WTC11 (cell line): ENCODE measurements at regions not wholly inside any gene's neighbourhood (a gene's known extent, or its start where the extent isn't known, plus 50 kb on each side); places are given as distances from the start of the nearest gene placed in this dataset.

ENCODE experiments used
- CREM ChIP-seq: sonication (generic); formaldehyde crosslinking; IDR thresholded peaks from 2 replicates; pipeline ENCODE4 v1.8.1; 2022; ENCODE audit warnings: mild to moderate bottlenecking, missing genetic modification reagents, moderate library complexity
- ELF4 ChIP-seq: sonication (generic); formaldehyde crosslinking; IDR thresholded peaks from 2 replicates; pipeline ENCODE4 v1.8.1; 2022; ENCODE audit warnings: low read depth, mild to moderate bottlenecking, moderate library complexity, missing genetic modification reagents
- ESRRA ChIP-seq: sonication (generic); formaldehyde crosslinking; IDR thresholded peaks from 2 replicates; pipeline ENCODE4 v1.8.1; 2022; ENCODE audit warnings: mild to moderate bottlenecking, missing genetic modification reagents, borderline replicate concordance
- FOXK1 ChIP-seq: sonication (generic); formaldehyde crosslinking; IDR thresholded peaks from 2 replicates; pipeline ENCODE4 v1.8.0; 2022; ENCODE audit warnings: mild to moderate bottlenecking, moderate library complexity, missing genetic modification reagents
- IRF2 ChIP-seq: sonication (generic); formaldehyde crosslinking; IDR thresholded peaks from 2 replicates; pipeline ENCODE4 v1.8.0; 2022; ENCODE audit warnings: low read depth, missing genetic modification reagents, borderline replicate concordance
- TCF7 ChIP-seq: sonication (generic); formaldehyde crosslinking; IDR thresholded peaks from 2 replicates; pipeline ENCODE4 v1.8.0; 2022; ENCODE audit warnings: mild to moderate bottlenecking, low read depth, missing genetic modification reagents, moderate library complexity
- ZNF671 ChIP-seq: fragments of 250-450 bp; sonication (Bioruptor Pico); IDR thresholded peaks from 2 replicates; pipeline ENCODE4 v1.8.0; 2021; ENCODE audit warnings: mild to moderate bottlenecking
- TF ChIP-seq, protein P1 (sequence below): fragments of 200-600 bp; IDR thresholded peaks from 2 replicates; pipeline ENCODE4 v1.8.0; 2022; ENCODE audit warnings: antibody characterized with exemption
- TF ChIP-seq, protein P2 (sequence below): sonication (generic); formaldehyde crosslinking; IDR thresholded peaks from 2 replicates; pipeline ENCODE4 v1.8.1; 2022; ENCODE audit warnings: missing genetic modification reagents, borderline replicate concordance
- TF ChIP-seq, protein P3 (sequence below): sonication (generic); formaldehyde crosslinking; conservative IDR thresholded peaks from 2 replicates; pipeline ENCODE4 v1.8.1; 2022; ENCODE audit warnings: mild to moderate bottlenecking, missing genetic modification reagents
- TF ChIP-seq, protein P4 (sequence below): sonication (generic); formaldehyde crosslinking; IDR thresholded peaks from 2 replicates; pipeline ENCODE4 v1.8.0; 2022; ENCODE audit warnings: missing genetic modification reagents
- TF ChIP-seq, protein P5 (sequence below): fragments of 250-450 bp; sonication (Bioruptor Pico); IDR thresholded peaks from 2 replicates; pipeline ENCODE4 v1.8.0; 2021; ENCODE audit warnings: mild to moderate bottlenecking
- TF ChIP-seq, protein P6 (sequence below): sonication (generic); formaldehyde crosslinking; IDR thresholded peaks from 2 replicates; pipeline ENCODE4 v1.8.0; 2022; ENCODE audit warnings: mild to moderate bottlenecking, missing genetic modification reagents

DNA sequence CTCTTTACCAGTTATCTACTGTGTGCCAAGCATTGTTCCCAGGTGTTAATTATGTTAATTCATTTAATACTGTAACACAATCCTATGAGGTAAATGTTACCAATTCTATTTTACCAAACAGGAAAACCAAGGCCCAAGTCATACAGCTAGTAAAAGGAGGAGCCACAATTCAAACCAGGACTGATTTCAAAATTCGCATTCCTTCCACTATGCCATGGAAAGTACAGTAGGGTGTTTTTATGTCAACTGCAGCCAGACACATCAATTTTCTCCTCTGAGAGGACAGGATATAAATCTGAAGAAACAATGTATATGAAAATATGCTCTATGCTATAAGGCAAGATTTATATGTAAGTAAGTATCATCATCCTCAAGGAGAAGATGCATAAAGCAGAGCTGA is 104.3 kb downstream of the RPL27A start:
- TF ChIP-seq TCF7 (CRISPR knock-in tag), result no peak
- TF ChIP-seq, protein P1, sequence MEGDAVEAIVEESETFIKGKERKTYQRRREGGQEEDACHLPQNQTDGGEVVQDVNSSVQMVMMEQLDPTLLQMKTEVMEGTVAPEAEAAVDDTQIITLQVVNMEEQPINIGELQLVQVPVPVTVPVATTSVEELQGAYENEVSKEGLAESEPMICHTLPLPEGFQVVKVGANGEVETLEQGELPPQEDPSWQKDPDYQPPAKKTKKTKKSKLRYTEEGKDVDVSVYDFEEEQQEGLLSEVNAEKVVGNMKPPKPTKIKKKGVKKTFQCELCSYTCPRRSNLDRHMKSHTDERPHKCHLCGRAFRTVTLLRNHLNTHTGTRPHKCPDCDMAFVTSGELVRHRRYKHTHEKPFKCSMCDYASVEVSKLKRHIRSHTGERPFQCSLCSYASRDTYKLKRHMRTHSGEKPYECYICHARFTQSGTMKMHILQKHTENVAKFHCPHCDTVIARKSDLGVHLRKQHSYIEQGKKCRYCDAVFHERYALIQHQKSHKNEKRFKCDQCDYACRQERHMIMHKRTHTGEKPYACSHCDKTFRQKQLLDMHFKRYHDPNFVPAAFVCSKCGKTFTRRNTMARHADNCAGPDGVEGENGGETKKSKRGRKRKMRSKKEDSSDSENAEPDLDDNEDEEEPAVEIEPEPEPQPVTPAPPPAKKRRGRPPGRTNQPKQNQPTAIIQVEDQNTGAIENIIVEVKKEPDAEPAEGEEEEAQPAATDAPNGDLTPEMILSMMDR, result no peak
- no peak for TF ChIP-seq FOXK1 (CRISPR knock-in tag)
- no peak for TF ChIP-seq ESRRA (CRISPR knock-in tag)
- TF ChIP-seq, protein P2, sequence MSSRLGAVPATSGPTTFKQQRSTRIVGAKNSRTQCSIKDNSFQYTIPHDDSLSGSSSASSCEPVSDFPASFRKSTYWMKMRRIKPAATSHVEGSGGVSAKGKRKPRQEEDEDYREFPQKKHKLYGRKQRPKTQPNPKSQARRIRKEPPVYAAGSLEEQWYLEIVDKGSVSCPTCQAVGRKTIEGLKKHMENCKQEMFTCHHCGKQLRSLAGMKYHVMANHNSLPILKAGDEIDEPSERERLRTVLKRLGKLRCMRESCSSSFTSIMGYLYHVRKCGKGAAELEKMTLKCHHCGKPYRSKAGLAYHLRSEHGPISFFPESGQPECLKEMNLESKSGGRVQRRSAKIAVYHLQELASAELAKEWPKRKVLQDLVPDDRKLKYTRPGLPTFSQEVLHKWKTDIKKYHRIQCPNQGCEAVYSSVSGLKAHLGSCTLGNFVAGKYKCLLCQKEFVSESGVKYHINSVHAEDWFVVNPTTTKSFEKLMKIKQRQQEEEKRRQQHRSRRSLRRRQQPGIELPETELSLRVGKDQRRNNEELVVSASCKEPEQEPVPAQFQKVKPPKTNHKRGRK (CRISPR knock-in tag), result no peak
- TF ChIP-seq, protein P3, sequence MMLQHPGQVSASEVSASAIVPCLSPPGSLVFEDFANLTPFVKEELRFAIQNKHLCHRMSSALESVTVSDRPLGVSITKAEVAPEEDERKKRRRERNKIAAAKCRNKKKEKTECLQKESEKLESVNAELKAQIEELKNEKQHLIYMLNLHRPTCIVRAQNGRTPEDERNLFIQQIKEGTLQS (CRISPR knock-in tag), result no peak
- TF ChIP-seq ELF4, result no peak
- TF ChIP-seq, protein P4, sequence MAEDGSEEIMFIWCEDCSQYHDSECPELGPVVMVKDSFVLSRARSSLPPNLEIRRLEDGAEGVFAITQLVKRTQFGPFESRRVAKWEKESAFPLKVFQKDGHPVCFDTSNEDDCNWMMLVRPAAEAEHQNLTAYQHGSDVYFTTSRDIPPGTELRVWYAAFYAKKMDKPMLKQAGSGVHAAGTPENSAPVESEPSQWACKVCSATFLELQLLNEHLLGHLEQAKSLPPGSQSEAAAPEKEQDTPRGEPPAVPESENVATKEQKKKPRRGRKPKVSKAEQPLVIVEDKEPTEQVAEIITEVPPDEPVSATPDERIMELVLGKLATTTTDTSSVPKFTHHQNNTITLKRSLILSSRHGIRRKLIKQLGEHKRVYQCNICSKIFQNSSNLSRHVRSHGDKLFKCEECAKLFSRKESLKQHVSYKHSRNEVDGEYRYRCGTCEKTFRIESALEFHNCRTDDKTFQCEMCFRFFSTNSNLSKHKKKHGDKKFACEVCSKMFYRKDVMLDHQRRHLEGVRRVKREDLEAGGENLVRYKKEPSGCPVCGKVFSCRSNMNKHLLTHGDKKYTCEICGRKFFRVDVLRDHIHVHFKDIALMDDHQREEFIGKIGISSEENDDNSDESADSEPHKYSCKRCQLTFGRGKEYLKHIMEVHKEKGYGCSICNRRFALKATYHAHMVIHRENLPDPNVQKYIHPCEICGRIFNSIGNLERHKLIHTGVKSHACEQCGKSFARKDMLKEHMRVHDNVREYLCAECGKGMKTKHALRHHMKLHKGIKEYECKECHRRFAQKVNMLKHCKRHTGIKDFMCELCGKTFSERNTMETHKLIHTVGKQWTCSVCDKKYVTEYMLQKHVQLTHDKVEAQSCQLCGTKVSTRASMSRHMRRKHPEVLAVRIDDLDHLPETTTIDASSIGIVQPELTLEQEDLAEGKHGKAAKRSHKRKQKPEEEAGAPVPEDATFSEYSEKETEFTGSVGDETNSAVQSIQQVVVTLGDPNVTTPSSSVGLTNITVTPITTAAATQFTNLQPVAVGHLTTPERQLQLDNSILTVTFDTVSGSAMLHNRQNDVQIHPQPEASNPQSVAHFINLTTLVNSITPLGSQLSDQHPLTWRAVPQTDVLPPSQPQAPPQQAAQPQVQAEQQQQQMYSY (CRISPR knock-in tag), result no peak
- TF ChIP-seq, protein P5, sequence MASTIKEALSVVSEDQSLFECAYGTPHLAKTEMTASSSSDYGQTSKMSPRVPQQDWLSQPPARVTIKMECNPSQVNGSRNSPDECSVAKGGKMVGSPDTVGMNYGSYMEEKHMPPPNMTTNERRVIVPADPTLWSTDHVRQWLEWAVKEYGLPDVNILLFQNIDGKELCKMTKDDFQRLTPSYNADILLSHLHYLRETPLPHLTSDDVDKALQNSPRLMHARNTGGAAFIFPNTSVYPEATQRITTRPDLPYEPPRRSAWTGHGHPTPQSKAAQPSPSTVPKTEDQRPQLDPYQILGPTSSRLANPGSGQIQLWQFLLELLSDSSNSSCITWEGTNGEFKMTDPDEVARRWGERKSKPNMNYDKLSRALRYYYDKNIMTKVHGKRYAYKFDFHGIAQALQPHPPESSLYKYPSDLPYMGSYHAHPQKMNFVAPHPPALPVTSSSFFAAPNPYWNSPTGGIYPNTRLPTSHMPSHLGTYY (CRISPR knock-in tag), result no peak
- TF ChIP-seq ZNF671, result no peak
- TF ChIP-seq, protein P6, sequence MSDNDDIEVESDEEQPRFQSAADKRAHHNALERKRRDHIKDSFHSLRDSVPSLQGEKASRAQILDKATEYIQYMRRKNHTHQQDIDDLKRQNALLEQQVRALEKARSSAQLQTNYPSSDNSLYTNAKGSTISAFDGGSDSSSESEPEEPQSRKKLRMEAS (CRISPR knock-in tag), result no peak
- no peak for TF ChIP-seq CREM (CRISPR knock-in tag)
- TF ChIP-seq IRF2 (CRISPR knock-in tag), result no peak
